ENCODE measurements at regions not wholly inside any gene's neighbourhood (a gene's known extent, or its start where the extent isn't known, plus 50 kb on each side); places are given as distances from the start of the nearest gene placed in this dataset.

GRCh38 chr9:7366121-7366520, 433.5 kb downstream of the DMAC1 start:
- TF ChIP-seq ZNF529 (tag by site-specific recombination; IDR thresholded peaks at IDR 0.05; ENCODE audit: insufficient replicate concordance) (no peak), ZXDB (tag by site-specific recombination; IDR thresholded peaks at IDR 0.05) (no peak), ZNF391 (tag by site-specific recombination; IDR thresholded peaks at IDR 0.05; ENCODE audit: borderline replicate concordance, low read depth) (no peak), ZNF223 (tag by site-specific recombination; IDR thresholded peaks at IDR 0.05) (no peak), ZNF114 (tag by site-specific recombination; IDR thresholded peaks at IDR 0.05) (no peak), KLF10 (tag by site-specific recombination; IDR thresholded peaks at IDR 0.05) (no peak), ZFP3 (tag by site-specific recombination; IDR thresholded peaks at IDR 0.05; ENCODE audit: low read depth) (no peak), ZNF112 (tag by site-specific recombination; IDR thresholded peaks at IDR 0.05) (no peak), ZNF133 (tag by site-specific recombination; IDR thresholded peaks at IDR 0.05) (no peak), SP7 (tag by site-specific recombination; IDR thresholded peaks at IDR 0.05) (no peak), ZNF473 (tag by site-specific recombination; IDR thresholded peaks at IDR 0.05) (no peak)
- Histone ChIP-seq H3K4me1 (ENCODE audit: control insufficient read depth, insufficient read depth, low read length) (no peaks in the 10 kb centered on the region), H3K27ac (ENCODE audit: extremely low read depth, low read depth, low read length) (no peak overlapping the region), H3K36me3 (ENCODE audit: control insufficient read depth in 2 of 2, insufficient read depth in 1 of 2, low read length in 2 of 2) (no peaks in the 10 kb centered on the region), H3K4me3 (ENCODE audit: low read depth, low read length) (no peak overlapping the region), H3K9me3 (ENCODE audit: control insufficient read depth, insufficient read depth, low read depth, low read length) (no peaks in the 10 kb centered on the region)
- CTCF ChIA-PET, result interaction anchor here (1.0 kb wide), 1 partner anchor 36 kb away, joined by 3 read pairs; no protein-coding TSS in a partner anchor
- POLR2A ChIA-PET, result no interaction called here

- no peaks in the 10 kb centered on the region for H3K4me1 ChIP-seq (ENCODE audit: control insufficient read depth, insufficient read depth, low read length)
- H3K36me3 ChIP-seq (ENCODE audit: control insufficient read depth in 2 of 2, insufficient read depth in 1 of 2, low read length in 2 of 2), result no peaks in the 10 kb centered on the region
- CTCF ChIA-PET, result interaction anchor here (0.6 to 0.7 kb wide), 2 partner anchors 537 to 597 kb away, joined by 3 to 4 read pairs; no protein-coding TSS in a partner anchor
- H3K27ac ChIP-seq (ENCODE audit: extremely low read depth, low read depth, low read length), result no peak overlapping the region
- TF ChIP-seq ZNF521 (tag by site-specific recombination; IDR thresholded peaks at IDR 0.05) (no peak), ZNF354C (tag by site-specific recombination; IDR thresholded peaks at IDR 0.05; ENCODE audit: borderline replicate concordance, low read depth) (no peak), ZNF449 (tag by site-specific recombination; IDR thresholded peaks at IDR 0.05) (no peak)
- no peaks in the 10 kb centered on the region for H3K9me3 ChIP-seq (ENCODE audit: control insufficient read depth, insufficient read depth, low read depth, low read length)
- no peak overlapping the region for H3K4me3 ChIP-seq (ENCODE audit: low read depth, low read length)
- POLR2A ChIA-PET, result no interaction called here
These were observed 435.7 kb downstream of the DMAC1 start for GRCh38 chr9:7363777-7364477.

GRCh38 chr9:7360513-7360912, 439.1 kb downstream of the DMAC1 start:
- no peak overlapping the region for H3K27ac ChIP-seq (ENCODE audit: extremely low read depth, low read depth, low read length)
- H3K4me3 ChIP-seq (ENCODE audit: low read depth, low read length), result no peak overlapping the region
- H3K4me1 ChIP-seq (ENCODE audit: control insufficient read depth, insufficient read depth, low read length), result no peaks in the 10 kb centered on the region
- POLR2A ChIA-PET, result no interaction called here
- no peaks in the 10 kb centered on the region for H3K9me3 ChIP-seq (ENCODE audit: control insufficient read depth, insufficient read depth, low read depth, low read length)
- CTCF ChIA-PET, result interaction anchor here (0.7 to 2.0 kb wide), 8 partner anchors 9 to 533 kb away, joined by 3 to 5 read pairs (median 3); no protein-coding TSS in a partner anchor
- TF ChIP-seq ZNF692 (tag by site-specific recombination; IDR thresholded peaks at IDR 0.05) (no peak), ZNF449 (tag by site-specific recombination; IDR thresholded peaks at IDR 0.05) (no peak)
- no peaks in the 10 kb centered on the region for H3K36me3 ChIP-seq (ENCODE audit: control insufficient read depth in 2 of 2, insufficient read depth in 1 of 2, low read length in 2 of 2)

Measured in HEK293 (cell line).